ENCODE measurements at regions not wholly inside any gene's neighbourhood (a gene's known extent, or its start where the extent isn't known, plus 50 kb on each side); places are given as distances from the start of the nearest gene placed in this dataset.

- DNase-seq = no peak
Observed at GRCh38 chr7:98679741-98680140, 62.7 kb downstream of the NPTX2 start.

GRCh38 chr7:98681511-98681910, 64.4 kb downstream of the NPTX2 start:
- no peak for DNase-seq

DNA sequence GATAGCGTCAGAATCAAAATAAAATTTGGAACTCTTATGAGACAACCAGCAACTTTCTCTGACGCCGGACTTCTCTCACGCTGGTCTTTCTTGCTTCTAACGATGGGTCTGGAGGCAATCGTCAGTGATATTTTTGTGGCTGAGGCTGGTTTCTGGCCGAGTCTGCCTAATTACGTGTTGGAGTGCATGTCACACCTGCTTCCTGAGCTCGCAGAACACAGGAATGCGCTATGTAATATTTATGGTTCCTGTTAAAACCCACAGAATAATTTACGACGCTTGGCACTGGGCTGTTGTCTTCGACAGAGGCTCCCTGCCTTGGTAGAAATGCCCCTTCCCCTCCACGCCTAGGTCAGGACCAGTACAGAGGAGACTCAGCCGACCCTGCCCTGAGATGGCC, 64.9 kb downstream of the NPTX2 start:
- DNase-seq = no peak

GRCh38 chr7:98683514-98683913, 66.4 kb downstream of the NPTX2 start:
- no peak for DNase-seq

GRCh38 chr7:98685541-98685940, 68.5 kb downstream of the NPTX2 start:
- no peak for DNase-seq

DNA sequence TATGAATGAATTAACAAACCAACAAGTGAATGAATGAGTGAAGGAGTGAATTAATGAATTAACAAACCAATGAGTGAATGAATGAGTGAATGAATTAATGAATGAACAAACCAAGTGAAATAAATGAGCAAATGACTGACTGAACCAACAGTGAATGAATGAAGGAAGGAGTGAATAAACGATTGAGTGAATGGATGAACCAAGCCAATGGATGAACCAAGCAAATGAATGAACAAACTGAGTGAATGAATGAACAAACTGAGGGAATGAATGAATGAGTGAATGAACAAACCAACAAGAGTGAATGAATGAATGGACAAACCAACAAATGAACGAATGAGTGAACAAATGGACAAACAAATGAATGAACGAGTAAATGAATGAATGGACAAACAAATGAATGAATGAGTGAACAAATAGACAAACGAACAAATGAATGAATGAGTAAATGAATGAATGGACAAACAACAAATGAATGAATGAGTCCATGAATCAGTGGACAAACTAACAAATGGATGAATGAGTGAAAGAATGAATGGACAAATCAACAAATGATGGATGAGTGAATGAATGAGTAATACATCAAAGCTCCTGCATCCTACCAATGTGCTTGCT, 69.5 kb downstream of the NPTX2 start:
- DNase-seq = no peak

DNA sequence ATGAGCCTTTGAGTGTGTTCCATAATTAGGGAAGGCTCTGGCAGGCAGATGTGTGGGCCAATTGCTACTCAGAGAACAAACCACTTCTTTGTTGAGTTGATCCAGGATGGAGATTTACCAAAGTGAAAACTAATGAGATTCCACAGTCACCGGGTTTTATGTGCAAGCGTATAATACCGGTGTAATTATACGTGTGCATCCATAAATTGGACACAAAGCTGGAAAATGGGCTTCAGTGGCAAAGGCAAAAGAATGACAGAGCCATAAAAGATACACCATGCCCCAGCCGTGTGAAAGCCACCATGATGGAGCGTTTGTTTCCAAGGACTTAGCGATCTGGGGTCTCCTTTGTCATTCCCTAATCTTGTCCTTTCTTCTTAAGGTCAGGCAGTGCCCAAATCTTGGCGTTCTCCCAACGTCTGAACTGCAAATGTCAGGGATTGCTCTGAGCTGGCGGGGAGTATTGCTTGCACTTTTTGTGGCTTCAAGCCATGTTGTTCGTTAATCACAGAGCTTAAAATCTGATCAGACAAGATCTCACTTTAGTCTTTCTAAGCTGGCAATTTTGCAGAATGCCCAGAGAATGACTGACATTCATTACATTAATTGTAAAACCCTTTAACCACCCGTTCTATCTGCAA, 70.1 kb downstream of the NPTX2 start:
- DNase-seq = no peak

GRCh38 chr7:98691619-98692018, 74.5 kb downstream of the NPTX2 start:
- no peak for DNase-seq

- DNase-seq = no peak
Observed at GRCh38 chr7:98697083-98697482, 80.0 kb downstream of the NPTX2 start.

GRCh38 chr7:98697485-98698240, 80.6 kb downstream of the NPTX2 start:
- no peak for DNase-seq

DNA sequence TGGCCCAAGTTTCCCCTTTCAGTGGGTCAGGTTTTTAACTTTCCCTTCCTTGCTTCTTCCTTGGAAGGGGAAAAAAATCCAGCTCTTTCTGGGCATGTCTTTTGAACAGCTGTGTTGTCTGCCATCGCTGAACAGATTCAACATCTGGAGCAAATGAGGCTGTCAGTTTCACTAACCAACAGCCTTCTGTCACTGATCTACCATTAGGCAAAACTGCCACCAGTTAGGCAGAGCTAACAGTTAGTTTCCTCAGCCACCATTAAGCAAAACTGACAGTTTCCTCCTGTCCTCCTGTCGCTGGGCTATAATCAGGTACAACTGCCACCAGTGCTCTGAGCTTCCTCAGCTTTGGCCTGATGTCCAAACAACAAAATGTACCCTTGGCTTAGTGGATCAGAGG, 81.9 kb downstream of the NPTX2 start:
- DNase-seq = no peak

DNA sequence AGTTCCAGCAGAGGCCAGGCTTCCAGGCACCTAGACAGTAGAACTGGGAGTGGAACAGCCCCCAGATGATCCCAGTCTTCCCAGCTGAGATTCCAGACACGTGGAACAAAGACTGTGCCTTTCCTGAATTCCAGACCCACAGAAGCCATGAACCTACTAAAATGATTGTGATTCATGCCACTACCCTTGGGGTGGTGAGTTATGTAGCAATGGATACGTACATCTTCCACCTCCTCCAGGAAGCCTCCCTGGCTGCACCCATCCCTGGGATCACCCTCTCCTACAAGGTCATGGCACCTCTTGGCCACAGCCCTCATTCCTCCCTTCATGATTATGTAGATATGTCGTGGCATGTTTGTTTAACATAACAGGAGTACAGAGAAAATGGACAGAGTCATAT, 83.4 kb downstream of the NPTX2 start:
- no peak for DNase-seq

- no peak for DNase-seq
Observed at GRCh38 chr7:98701372-98701771, 84.3 kb downstream of the NPTX2 start.

DNA sequence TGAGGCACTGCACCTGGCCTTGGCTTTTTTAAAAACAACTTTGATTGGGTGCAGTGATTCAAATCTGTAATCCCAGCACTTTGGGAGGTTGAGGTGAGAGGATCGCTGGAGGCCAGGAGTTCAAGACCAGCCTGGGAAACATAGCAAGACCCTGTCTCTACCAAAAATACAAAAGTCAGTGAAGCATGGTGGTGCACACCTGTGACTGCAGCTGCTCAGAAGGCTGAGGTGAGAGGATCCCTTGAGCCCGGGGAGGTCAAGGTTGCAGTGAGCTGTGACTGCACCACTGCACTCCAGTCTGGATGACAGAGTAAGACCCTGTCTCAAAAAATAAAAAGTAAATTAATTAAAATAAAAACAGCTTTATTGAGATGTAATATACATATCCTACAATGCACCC, 84.9 kb downstream of the NPTX2 start:
- DNase-seq = no peak

GRCh38 chr7:98703916-98704315, 86.8 kb downstream of the NPTX2 start:
- no peak for DNase-seq

DNA sequence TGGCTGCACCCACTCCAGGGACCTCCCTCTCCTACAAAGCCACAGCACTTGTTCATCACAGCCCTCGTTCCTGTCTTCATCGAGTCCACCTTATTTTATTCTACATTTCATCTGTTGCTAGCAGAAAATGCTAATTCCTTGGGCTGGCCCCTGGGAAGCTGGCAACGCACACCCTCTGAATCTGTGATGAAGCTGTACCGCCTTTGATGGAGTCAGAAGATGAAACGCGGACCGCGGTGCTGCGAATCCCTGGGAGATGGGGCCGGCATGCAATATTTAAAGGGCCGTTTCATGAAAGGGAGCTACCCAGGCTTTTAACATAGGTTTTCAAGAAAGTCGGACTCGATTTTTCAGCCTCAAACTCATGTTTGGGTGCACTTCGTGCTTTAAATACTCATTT, 88.5 kb downstream of the NPTX2 start:
- no peak for DNase-seq

DNA sequence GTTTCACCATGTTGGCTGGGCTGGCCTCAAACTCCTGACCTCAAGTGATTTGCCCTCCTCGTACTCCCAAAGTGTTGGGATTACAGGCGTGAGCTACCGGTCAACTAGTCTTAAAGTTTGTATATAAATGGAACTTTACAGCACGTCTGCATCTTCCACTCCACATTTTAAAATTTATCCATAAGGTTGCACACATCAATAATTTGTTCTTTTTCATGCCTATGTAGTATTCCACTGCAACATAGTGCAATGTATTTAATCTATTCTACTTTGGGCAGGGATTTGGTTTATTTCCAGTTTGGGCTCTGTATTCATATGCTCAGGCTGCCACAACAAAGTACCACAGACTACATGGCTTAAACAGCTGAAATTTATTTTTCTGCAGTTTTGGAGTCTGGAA, 90.0 kb downstream of the NPTX2 start:
- DNase-seq = no peak

DNA sequence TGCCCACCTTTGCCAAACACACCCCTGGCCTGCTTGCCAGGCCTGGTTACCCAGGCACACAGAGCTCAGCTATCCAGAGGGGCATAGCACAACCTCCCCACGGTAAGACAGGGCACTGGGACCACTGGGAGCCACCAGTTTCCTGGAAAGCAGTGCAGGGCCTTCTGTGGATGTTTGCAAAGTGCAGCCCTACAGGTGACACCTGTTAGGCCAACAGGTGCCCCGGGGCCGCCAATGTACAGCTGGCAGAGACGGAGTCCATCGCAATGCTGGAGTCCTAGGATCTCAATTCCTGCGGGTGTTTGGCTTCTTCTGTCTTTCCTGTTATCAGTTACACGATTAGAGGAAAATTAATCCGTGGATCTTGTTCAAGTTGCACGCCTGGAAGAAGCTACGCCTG, 94.9 kb downstream of the NPTX2 start:
- no peak for DNase-seq

DNA sequence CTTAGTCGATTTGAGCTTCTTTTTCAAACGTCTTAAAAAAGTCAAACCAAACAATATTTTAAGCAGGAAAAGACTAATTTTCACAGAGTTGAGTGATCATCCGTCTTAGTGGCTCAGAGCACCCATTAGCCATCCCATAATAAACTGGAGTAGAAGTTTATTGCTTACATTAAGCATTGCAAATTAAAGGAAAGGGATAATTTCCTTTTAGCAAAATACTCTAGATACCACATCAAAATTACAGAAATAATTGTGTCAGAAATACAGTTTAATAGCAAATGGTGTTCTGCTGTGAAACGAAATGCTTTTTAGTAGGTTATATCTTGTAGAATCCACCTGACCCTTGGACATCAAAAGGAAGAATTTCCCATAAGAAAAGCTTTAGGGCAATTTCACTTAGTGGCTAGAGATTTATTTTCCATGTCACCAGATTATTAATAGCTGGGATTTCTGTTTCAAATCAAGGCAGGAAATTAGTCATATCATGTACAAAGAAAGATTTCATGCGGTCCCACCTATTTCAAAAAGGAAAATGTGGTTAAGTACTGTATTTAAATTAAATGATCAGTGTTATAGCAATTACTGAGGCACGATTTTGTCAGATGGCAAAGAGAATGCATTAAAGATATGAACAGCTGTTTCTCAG, 96.2 kb downstream of the NPTX2 start:
- DNase-seq = no peak

GRCh38 chr7:98719396-98719795, 102.3 kb downstream of the NPTX2 start:
- no peak for DNase-seq

GRCh38 chr7:98722402-98722801, 105.3 kb downstream of the NPTX2 start:
- no peak for DNase-seq

DNA sequence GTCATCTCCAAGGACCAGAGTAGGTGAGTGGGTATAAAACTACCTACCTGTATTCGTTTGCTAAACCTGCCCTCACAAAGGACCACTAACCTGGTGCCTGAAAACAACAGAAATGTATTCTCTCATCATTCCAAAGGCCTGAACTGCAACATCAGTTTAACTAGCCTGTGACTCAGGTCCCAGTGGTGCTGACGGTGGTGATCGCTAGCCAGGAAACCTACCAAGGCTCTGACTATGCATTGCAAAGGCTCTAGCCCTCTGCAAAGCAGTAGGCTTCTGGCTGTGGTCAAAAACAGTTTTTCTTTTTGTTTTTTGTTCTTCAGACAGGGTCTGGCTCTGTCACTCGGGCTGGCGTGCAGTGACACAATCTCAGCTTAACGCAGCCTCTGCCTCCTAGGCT, 107.5 kb downstream of the NPTX2 start:
- no peak for DNase-seq

- DNase-seq = no peak
Observed at GRCh38 chr7:98727146-98727709, 110.1 kb downstream of the NPTX2 start.

DNA sequence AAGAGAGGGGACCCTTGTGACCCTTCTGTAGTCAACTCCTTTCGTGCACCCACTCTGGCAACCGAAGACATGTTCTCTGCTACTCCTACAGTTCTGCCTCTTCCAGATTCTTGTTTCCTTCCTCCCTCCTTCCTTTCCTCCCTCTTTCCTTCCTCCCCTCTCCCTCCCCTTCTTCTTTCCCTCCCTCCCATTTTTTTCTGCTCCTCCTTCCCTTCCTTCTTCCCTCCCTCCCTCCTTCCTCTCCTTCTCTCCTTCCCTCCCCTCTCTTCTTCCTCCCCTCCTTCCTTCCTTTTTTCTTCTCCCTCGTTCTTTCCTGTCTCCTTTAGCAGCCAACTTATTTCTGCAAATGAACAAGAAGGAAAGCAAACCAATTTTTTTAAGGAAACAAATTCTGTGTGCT, 111.5 kb downstream of the NPTX2 start:
- DNase-seq = no peak

All from CD4-positive, alpha-beta T cell treated with Interleukin-15 for 1 hour (primary cell).